Neural progenitor cell (in vitro differentiated cells): ENCODE measurements at regions not wholly inside any gene's neighbourhood (a gene's known extent, or its start where the extent isn't known, plus 50 kb on each side); places are given as distances from the start of the nearest gene placed in this dataset.

ENCODE experiments used
- DNase-seq: peaks from one replicate; pipeline ENCODE4 v3.0.0-alpha.2; 2016; ENCODE audit warnings: low spot score
- H2AFZ ChIP-seq: fragments of 200-600 bp; sonication (generic); replicated peaks from 2 replicates; pipeline ENCODE4 v1.6.1; 2016; ENCODE audit warnings: antibody characterized with exemption
- H3F3A ChIP-seq: fragments of 200-600 bp; sonication (generic); 2 replicates; pipeline ENCODE4 v1.6.1; 2016; ENCODE audit warnings: antibody characterized with exemption, low read depth
- H3K27ac ChIP-seq: fragments of 200-600 bp; sonication (generic); 2 replicates; pipeline ENCODE4 v1.5.1; 2016; ENCODE audit warnings: mild to moderate bottlenecking
- H3K27me3 ChIP-seq: fragments of 200-600 bp; sonication (generic); 2 replicates; pipeline ENCODE4 v1.6.1; 2016; ENCODE audit warnings: mild to moderate bottlenecking, moderate library complexity
- H3K36me3 ChIP-seq: fragments of 200-600 bp; sonication (generic); 2 replicates; pipeline ENCODE4 v1.5.1; 2016
- H3K4me1 ChIP-seq: fragments of 200-600 bp; sonication (generic); 2 replicates; pipeline ENCODE4 v1.6.1; 2016; ENCODE audit warnings: mixed run types
- H3K4me2 ChIP-seq: fragments of 200-600 bp; sonication (generic); 2 replicates; pipeline ENCODE4 v1.6.1; 2016
- H3K4me3 ChIP-seq: fragments of 200-600 bp; sonication (generic); 2 replicates; pipeline ENCODE4 v1.5.1; 2016
- H3K79me2 ChIP-seq: fragments of 200-600 bp; sonication (generic); 2 replicates; pipeline ENCODE4 v1.6.1; 2016; ENCODE audit warnings: low read depth
- H3K9ac ChIP-seq: fragments of 200-600 bp; sonication (generic); 2 replicates; pipeline ENCODE4 v1.6.1; 2016
- H3K9me3 ChIP-seq: fragments of 200-600 bp; sonication (generic); 2 replicates; pipeline ENCODE4 v1.5.1; 2016; ENCODE audit warnings: low read depth
- H4K20me1 ChIP-seq: fragments of 200-600 bp; sonication (generic); 2 replicates; pipeline ENCODE4 v1.6.1; 2016; ENCODE audit warnings: low read depth
- H3K27ac Mint-ChIP-seq: 3 replicates; pipeline ENCODE4 v1.8.0; 2021; ENCODE audit warnings: mixed read lengths
- H3K27me3 Mint-ChIP-seq: 2 replicates; pipeline ENCODE4 v1.8.0; 2022; ENCODE audit warnings: low read depth, mild to moderate bottlenecking, inconsistent platforms, moderate library complexity, mixed read lengths; ENCODE audit not compliant: insufficient read depth
- H3K36me3 Mint-ChIP-seq: 3 replicates; pipeline ENCODE4 v1.8.0; 2021; ENCODE audit warnings: mixed read lengths
- H3K4me1 Mint-ChIP-seq: 3 replicates; pipeline ENCODE4 v1.8.0; 2021; ENCODE audit warnings: mixed read lengths
- H3K4me3 Mint-ChIP-seq: 3 replicates; pipeline ENCODE4 v1.8.0; 2021; ENCODE audit warnings: mild to moderate bottlenecking, moderate library complexity, mixed read lengths
- H3K9me3 Mint-ChIP-seq: 3 replicates; pipeline ENCODE4 v1.8.0; 2020; ENCODE audit warnings: mixed read lengths
- CTCF ChIP-seq: fragments of 200-600 bp; sonication (generic); IDR thresholded peaks from 2 replicates; pipeline ENCODE4 v1.5.1; 2017; ENCODE audit warnings: antibody characterized with exemption, mild to moderate bottlenecking
- EZH2 ChIP-seq: fragments of 200-600 bp; sonication (generic); IDR thresholded peaks from 2 replicates; pipeline ENCODE4 v1.6.1; 2017; ENCODE audit warnings: antibody characterized with exemption, mild to moderate bottlenecking, moderate library complexity
- EZH2phosphoT487 ChIP-seq: fragments of 200-600 bp; sonication (generic); IDR thresholded peaks from 2 replicates; pipeline ENCODE4 v1.6.1; 2017; ENCODE audit warnings: antibody characterized with exemption

DNA sequence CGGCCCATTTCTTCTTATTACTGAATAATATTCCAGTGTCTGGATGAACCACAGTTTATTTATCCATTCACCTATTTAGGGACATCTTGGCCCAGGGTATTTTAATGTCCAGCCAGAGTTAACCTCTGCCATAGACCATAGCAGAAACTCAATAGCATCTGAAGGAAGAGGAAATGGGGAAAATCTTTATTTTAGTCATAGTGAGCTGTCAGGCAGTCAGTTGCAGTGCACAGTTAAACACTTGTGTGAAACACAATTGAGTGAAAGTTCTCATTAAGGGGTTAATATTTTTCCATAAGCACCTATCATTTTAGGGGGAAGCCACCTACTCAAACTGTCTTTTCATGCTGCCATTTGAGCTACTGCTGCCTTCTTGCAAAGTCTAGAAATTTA lies 197.3 kb upstream of the PPFIA2 start:
- no peak overlapping the region for H3K9ac ChIP-seq
- no peak overlapping the region for H3K27ac ChIP-seq
- no peak for DNase-seq
- no peaks in the 10 kb centered on the region for H3K36me3 Mint-ChIP-seq
- no peaks in the 10 kb centered on the region for H3K27me3 Mint-ChIP-seq
- no peaks in the 10 kb centered on the region for H3K4me1 Mint-ChIP-seq
- H3K27me3 ChIP-seq, result no peaks in the 10 kb centered on the region
- no peak overlapping the region for H2AFZ ChIP-seq
- TF ChIP-seq EZH2, result no peak
- no peak for TF ChIP-seq EZH2phosphoT487
- TF ChIP-seq CTCF, result no peak
- H3F3A ChIP-seq, result no peaks in the 10 kb centered on the region
- no peaks in the 10 kb centered on the region for H4K20me1 ChIP-seq
- H3K4me3 Mint-ChIP-seq, result no peak overlapping the region
- no peak overlapping the region for H3K27ac Mint-ChIP-seq
- H3K9me3 Mint-ChIP-seq, result no peaks in the 10 kb centered on the region
- no peaks in the 10 kb centered on the region for H3K79me2 ChIP-seq
- no peak overlapping the region for H3K4me3 ChIP-seq
- no peaks in the 10 kb centered on the region for H3K36me3 ChIP-seq
- no peak overlapping the region for H3K4me2 ChIP-seq
- no peaks in the 10 kb centered on the region for H3K9me3 ChIP-seq
- no peaks in the 10 kb centered on the region for H3K4me1 ChIP-seq

GRCh38 chr12:81953541-81953940 lies 194.4 kb upstream of the PPFIA2 start:
- H3K9me3 Mint-ChIP-seq, result no peaks in the 10 kb centered on the region

DNA sequence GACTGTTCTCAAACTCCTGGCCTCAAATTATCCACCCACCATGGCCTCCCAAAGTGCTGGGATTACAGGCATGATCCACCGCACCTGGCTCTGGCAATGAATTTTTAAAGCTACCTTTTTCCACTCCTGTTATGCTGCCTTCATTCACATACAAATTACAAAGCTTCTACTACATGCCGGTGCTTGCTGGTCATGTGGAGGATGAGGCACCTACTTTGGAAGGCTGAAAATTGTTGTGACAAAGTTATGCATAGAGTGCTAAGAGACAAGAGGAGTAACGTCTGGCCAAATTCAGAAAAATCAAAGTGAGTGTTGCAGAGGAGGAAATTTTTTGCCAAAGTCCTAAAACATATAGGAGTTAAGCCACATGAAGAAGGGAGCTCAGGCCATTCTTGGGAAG lies 191.7 kb upstream of the PPFIA2 start:
- TF ChIP-seq EZH2phosphoT487 (no peak), CTCF (no peak)
- Mint-ChIP-seq H3K4me1 (no peaks in the 10 kb centered on the region), H3K4me3 (no peak overlapping the region), H3K27ac (no peak overlapping the region), H3K27me3 (no peaks in the 10 kb centered on the region), H3K36me3 (no peaks in the 10 kb centered on the region), H3K9me3 (no peaks in the 10 kb centered on the region)
- Histone ChIP-seq H3K4me2 (no peak overlapping the region), H3K27ac (no peak overlapping the region), H3K4me1 (no peaks in the 10 kb centered on the region), H2AFZ (no peak overlapping the region), H3K9ac (no peak overlapping the region), H3F3A (no peaks in the 10 kb centered on the region), H3K4me3 (no peak overlapping the region), H3K27me3 (no peaks in the 10 kb centered on the region), H4K20me1 (no peaks in the 10 kb centered on the region), H3K79me2 (no peaks in the 10 kb centered on the region), H3K36me3 (no peaks in the 10 kb centered on the region), H3K9me3 (no peaks in the 10 kb centered on the region)
- no peak for DNase-seq

More at GRCh38 chr12:81953541-81953940, 194.4 kb upstream of the PPFIA2 start:
- no peak overlapping the region for H3K4me3 Mint-ChIP-seq
- TF ChIP-seq EZH2phosphoT487 (no peak), CTCF (no peak), EZH2 (no peak)
- no peaks in the 10 kb centered on the region for H3K27me3 ChIP-seq
- no peaks in the 10 kb centered on the region for H3F3A ChIP-seq
- H3K27ac Mint-ChIP-seq, result no peak overlapping the region
- no peak overlapping the region for H3K4me2 ChIP-seq
- H3K4me3 ChIP-seq, result no peak overlapping the region
- H3K4me1 Mint-ChIP-seq, result no peaks in the 10 kb centered on the region
- H2AFZ ChIP-seq, result no peak overlapping the region
- no peak overlapping the region for H3K9ac ChIP-seq
- no peaks in the 10 kb centered on the region for H3K27me3 Mint-ChIP-seq
- no peak for DNase-seq
- H3K36me3 ChIP-seq, result no peaks in the 10 kb centered on the region
- no peaks in the 10 kb centered on the region for H3K36me3 Mint-ChIP-seq
- no peaks in the 10 kb centered on the region for H3K4me1 ChIP-seq
- H3K79me2 ChIP-seq, result no peaks in the 10 kb centered on the region
- H3K27ac ChIP-seq, result no peak overlapping the region
- no peaks in the 10 kb centered on the region for H4K20me1 ChIP-seq
- H3K9me3 ChIP-seq, result no peaks in the 10 kb centered on the region

DNA sequence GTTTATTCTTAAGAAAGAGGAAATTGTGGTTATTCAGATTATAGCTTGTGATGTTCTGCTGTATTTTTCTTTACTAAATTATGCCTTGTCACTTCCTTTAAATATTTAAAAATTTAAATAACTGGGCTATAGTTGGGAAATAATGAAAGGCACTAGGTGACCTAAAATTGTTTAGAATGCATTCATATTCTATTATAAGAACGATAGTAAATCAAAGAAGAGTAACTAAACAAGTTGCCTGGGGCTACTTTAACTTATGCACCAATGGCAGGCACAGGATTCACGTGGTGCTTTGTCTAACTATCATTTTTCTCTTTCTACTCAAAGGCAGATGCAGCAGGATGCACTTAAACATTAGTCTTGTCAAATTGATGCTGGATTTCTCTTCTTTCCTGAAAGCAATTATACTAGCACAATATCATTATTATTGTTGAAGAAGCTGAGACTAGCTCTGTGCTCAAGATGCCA lies 190.7 kb upstream of the PPFIA2 start:
- Mint-ChIP-seq H3K4me3 (no peak overlapping the region), H3K9me3 (no peaks in the 10 kb centered on the region)
- H2AFZ ChIP-seq, result no peak overlapping the region

More for the DNA sequence above, 190.7 kb upstream of the PPFIA2 start:
- Histone ChIP-seq H4K20me1 (no peaks in the 10 kb centered on the region), H3K4me2 (no peak overlapping the region), H3K27ac (no peak overlapping the region), H3K27me3 (no peaks in the 10 kb centered on the region), H3F3A (no peaks in the 10 kb centered on the region), H3K9me3 (no peaks in the 10 kb centered on the region), H3K79me2 (no peaks in the 10 kb centered on the region), H3K4me3 (no peak overlapping the region), H3K9ac (no peak overlapping the region), H3K36me3 (no peaks in the 10 kb centered on the region), H3K4me1 (no peaks in the 10 kb centered on the region)
- H3K27me3 Mint-ChIP-seq, result no peaks in the 10 kb centered on the region
- H3K4me1 Mint-ChIP-seq, result no peaks in the 10 kb centered on the region
- no peak overlapping the region for H3K27ac Mint-ChIP-seq
- DNase-seq, result no peak
- TF ChIP-seq CTCF (no peak), EZH2phosphoT487 (no peak), EZH2 (no peak)
- H3K36me3 Mint-ChIP-seq, result no peaks in the 10 kb centered on the region
